GM12864 (cell line): ENCODE measurements at regions not wholly inside any gene's neighbourhood (a gene's known extent, or its start where the extent isn't known, plus 50 kb on each side); places are given as distances from the start of the nearest gene placed in this dataset.

Experiments used
- DNase-seq: peaks from one replicate; pipeline ENCODE4 v3.0.0-alpha.2; 2011; ENCODE audit warnings: low read depth
- H3K4me3 ChIP-seq: 2 replicates; pipeline ENCODE4 v1.5.1; 2011; ENCODE audit warnings: mild to moderate bottlenecking, low read depth, low read length, control low read depth
- TF ChIP-seq, protein P1 (sequence below): IDR thresholded peaks from 2 replicates; pipeline ENCODE4 v1.5.1; 2011; ENCODE audit warnings: low read depth, mild to moderate bottlenecking, moderate library complexity, low read length, control low read depth, inconsistent platforms; ENCODE audit errors: missing control alignments

DNA sequence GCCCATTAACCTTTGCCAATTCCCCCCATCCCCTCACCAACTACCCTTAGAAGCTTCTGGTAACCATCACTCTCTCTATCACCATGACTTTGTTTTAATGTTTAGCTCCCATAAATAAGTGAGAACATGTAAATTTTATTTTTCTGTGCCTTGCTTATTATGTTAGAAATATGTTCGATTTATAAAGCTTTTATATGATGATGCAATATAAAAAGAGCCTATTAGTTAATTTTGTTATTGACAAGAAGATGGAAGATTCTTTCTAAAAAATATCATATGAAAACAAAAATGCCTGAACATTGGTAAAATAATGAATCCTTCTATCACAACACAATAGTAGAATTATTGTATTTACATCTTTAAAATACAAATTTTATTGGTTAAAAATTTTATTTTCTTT is 836.1 kb upstream of the TMPRSS15 start:
- DNase-seq, result no peak
- TF ChIP-seq, protein P1, sequence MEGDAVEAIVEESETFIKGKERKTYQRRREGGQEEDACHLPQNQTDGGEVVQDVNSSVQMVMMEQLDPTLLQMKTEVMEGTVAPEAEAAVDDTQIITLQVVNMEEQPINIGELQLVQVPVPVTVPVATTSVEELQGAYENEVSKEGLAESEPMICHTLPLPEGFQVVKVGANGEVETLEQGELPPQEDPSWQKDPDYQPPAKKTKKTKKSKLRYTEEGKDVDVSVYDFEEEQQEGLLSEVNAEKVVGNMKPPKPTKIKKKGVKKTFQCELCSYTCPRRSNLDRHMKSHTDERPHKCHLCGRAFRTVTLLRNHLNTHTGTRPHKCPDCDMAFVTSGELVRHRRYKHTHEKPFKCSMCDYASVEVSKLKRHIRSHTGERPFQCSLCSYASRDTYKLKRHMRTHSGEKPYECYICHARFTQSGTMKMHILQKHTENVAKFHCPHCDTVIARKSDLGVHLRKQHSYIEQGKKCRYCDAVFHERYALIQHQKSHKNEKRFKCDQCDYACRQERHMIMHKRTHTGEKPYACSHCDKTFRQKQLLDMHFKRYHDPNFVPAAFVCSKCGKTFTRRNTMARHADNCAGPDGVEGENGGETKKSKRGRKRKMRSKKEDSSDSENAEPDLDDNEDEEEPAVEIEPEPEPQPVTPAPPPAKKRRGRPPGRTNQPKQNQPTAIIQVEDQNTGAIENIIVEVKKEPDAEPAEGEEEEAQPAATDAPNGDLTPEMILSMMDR, result no peak
- no peak overlapping the region for H3K4me3 ChIP-seq

DNA sequence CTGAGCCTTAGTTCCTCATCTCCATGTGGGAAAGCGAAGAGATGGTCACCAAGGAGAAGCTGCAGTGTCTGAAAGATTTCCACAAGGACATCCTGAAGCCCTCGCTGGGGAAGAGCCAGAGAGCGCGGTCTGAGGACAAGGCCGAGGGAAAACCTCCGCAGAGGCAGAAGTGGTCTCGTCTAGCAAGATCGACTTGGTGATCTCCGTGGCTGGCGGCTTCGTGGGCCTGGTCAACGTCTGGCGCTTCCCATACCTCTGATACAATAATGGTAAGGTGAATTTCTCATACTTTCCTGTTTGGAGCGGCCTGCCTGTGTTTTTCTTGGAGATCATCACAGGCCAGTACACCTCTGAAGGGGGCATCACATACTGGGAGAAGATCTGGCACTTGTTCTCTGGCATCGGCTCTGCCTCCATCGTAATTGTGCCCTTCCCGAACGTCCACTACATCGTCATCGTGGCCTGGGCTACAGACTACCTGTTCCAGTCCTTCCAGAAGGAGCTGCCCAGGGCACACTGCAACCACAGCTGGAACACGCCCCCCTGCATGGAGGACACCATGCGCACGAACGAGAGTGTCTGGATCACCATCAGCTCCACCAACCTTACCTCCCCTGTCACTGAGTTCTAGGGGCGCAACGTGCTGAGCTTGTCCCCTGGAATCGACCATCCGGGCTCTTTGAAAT is 841.1 kb upstream of the TMPRSS15 start:
- no peak overlapping the region for H3K4me3 ChIP-seq
- TF ChIP-seq, protein P1, result no peak
- no peak for DNase-seq

DNA sequence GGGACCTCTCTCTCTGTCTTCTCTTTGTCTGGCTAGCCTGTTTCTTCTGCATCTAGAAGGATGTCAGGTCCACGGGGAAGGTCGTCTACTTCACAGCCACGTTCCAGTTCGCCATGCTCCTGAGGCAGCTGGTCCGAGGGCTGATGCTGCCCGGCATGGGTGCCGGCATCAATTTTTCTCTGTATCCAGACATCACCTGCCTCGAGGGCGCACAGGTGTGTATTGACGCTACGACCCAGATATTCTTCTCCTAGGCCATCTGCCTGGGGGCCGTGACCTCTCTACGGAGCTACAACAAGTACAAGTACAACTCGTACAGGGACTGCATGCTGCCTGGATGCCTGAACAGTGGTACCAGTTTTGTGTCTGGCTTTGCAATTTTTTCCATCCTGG is 841.6 kb upstream of the TMPRSS15 start:
- TF ChIP-seq, protein P1, result no peak
- H3K4me3 ChIP-seq, result no peak overlapping the region
- no peak for DNase-seq

DNA sequence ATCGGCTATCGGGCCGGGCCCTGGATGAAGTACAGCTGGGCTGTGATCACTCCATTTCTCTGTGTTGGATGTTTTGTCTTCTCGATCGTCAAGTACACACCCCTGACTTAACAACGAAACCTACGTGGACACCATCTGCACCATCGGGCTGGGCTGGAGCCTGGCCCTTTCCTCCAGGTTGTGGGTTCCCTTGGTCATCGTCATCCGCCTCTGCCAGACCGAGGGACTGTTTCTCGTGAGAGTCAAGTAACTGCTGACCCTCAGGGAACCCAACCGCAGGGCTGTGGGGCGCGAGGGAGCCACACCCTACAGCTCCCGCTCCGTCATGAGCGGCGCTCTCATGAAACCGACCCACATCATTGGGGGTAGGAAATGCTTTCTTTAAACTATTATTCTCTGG is 842.4 kb upstream of the TMPRSS15 start:
- no peak for DNase-seq
- TF ChIP-seq, protein P1, result no peak
- no peak overlapping the region for H3K4me3 ChIP-seq

DNA sequence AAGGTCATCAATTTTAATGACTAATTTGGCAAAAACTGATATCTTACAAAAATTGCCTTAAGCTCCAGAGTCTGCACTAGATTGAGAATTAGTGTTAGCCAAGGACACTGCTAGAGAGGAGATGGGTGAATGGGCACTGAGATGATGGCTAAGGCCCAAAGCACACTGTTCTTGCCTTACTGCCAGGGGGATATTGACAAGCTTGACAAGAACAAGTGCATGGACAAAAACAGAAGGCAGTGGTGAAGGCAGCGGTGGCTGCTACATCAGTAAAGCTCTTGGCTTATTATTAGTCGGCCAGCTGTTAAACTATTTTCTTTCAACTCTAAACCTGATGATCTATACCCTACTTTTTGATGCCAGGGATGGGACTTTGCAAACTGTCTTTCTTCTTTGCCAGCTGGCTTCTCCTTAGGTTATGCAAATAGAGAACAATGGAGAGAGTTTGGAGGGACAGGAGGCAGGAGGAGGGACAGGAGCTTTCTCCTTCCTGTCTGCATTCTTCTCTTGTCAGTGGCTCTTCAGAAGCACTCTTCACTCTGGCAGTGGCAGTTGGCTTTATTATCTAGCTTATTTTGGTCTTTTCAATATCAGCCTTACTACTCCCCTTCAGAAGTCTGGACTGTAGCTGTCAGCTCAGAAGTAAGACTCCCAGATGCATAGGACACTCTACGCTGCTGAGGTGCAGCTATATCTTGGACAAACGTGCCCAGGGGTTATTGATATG is 853.5 kb upstream of the TMPRSS15 start:
- TF ChIP-seq, protein P1, result no peak
- no peak overlapping the region for H3K4me3 ChIP-seq
- no peak for DNase-seq

DNA sequence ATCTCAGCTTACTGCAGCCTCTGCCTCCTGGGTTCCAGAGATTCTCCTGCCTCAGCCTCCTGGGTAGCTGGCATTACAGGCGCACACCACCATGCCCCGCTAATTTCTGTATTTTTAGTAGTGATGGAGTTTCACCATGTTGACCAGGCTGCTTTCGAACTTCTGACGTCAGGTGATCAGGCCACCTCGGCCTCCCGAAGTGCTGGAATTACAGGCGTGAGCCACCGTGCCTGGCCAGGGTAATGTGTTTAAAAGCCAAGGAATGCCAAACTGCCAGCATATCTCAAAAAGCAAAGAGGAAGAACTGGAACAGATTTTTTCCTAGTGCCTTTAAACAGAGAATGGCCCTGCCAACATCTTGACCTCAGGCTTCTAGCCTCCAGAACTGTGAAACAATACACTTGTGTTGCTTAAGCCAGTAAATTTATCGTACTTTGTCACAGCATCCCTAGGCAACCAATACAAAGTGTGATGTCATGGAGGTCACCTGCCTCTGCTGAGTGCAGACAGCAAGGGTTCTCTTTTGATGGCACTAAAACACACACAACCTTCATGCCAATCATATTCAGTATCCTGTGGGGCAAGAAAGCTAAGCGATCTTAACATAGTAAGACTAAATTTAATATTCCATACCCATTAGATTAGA is 858.3 kb upstream of the TMPRSS15 start:
- TF ChIP-seq, protein P1, result no peak
- no peak overlapping the region for H3K4me3 ChIP-seq
- no peak for DNase-seq
